ENCODE measurements at regions not wholly inside any gene's neighbourhood (a gene's known extent, or its start where the extent isn't known, plus 50 kb on each side); places are given as distances from the start of the nearest gene placed in this dataset.

- TF ChIP-seq, protein P1, sequence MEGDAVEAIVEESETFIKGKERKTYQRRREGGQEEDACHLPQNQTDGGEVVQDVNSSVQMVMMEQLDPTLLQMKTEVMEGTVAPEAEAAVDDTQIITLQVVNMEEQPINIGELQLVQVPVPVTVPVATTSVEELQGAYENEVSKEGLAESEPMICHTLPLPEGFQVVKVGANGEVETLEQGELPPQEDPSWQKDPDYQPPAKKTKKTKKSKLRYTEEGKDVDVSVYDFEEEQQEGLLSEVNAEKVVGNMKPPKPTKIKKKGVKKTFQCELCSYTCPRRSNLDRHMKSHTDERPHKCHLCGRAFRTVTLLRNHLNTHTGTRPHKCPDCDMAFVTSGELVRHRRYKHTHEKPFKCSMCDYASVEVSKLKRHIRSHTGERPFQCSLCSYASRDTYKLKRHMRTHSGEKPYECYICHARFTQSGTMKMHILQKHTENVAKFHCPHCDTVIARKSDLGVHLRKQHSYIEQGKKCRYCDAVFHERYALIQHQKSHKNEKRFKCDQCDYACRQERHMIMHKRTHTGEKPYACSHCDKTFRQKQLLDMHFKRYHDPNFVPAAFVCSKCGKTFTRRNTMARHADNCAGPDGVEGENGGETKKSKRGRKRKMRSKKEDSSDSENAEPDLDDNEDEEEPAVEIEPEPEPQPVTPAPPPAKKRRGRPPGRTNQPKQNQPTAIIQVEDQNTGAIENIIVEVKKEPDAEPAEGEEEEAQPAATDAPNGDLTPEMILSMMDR (IDR thresholded peaks at IDR 0.05) = no peak
- TF ChIP-seq EP300 (IDR thresholded peaks at IDR 0.05) = no peak
Measured at GRCh38 chr4:33400504-33400903, 2680.3 kb downstream of the PCDH7 start.
